Activated CD4-positive, alpha-beta T cell treated with anti-CD3 and anti-CD28 coated beads, Interleukin-2, Interleukin-4, amounts not matched to agents 100 ng/mL and 50 ng/mL, durations not matched to agents 16 hours and 8 hours (primary cell): ENCODE measurements at regions not wholly inside any gene's neighbourhood (a gene's known extent, or its start where the extent isn't known, plus 50 kb on each side); places are given as distances from the start of the nearest gene placed in this dataset.
"Not testable (repeated sequence)": the region's sequence is repeated elsewhere in the genome, so short reads cannot be mapped to it uniquely, and the experiment has no call there.

Experiments
- DNase-seq: peaks from one replicate; pipeline ENCODE4 v3.0.0-alpha.2; 2020; ENCODE audit warnings: low spot score

- DNase-seq: no peak
Measured at GRCh38 chr5:86427158-86427557, 190.6 kb upstream of the COX7C start.

- no peak for DNase-seq
Measured at GRCh38 chr5:86439593-86440110, 178.1 kb upstream of the COX7C start.

GRCh38 chr5:86442036-86442745 is 175.6 kb upstream of the COX7C start:
- DNase-seq: no peak

GRCh38 chr5:86447362-86447761 is 170.4 kb upstream of the COX7C start:
- no peak for DNase-seq

- no peak for DNase-seq
Measured at GRCh38 chr5:86452251-86452650, 165.5 kb upstream of the COX7C start.

GRCh38 chr5:86460519-86460918 is 157.2 kb upstream of the COX7C start:
- no peak for DNase-seq

GRCh38 chr5:86461169-86461956 is 156.4 kb upstream of the COX7C start:
- DNase-seq: no peak

GRCh38 chr5:86463339-86463738 is 154.4 kb upstream of the COX7C start:
- no peak for DNase-seq

- no peak for DNase-seq
Measured at GRCh38 chr5:86465052-86465838, 152.5 kb upstream of the COX7C start.

- DNase-seq: not testable (repeated sequence)
Measured at GRCh38 chr5:86466721-86467120, 151.0 kb upstream of the COX7C start.

GRCh38 chr5:86482008-86482407 is 135.7 kb upstream of the COX7C start:
- DNase-seq: no peak

- no peak for DNase-seq
Measured at GRCh38 chr5:86493777-86494176, 124.0 kb upstream of the COX7C start.

- no peak for DNase-seq
Measured at GRCh38 chr5:86500947-86501346, 116.8 kb upstream of the COX7C start.

- DNase-seq: no peak
Measured at GRCh38 chr5:86507574-86507973, 110.2 kb upstream of the COX7C start.

GRCh38 chr5:86510330-86510915 is 107.3 kb upstream of the COX7C start:
- not testable (repeated sequence) for DNase-seq

GRCh38 chr5:86523718-86524117 is 94.0 kb upstream of the COX7C start:
- DNase-seq: no peak

- no peak for DNase-seq
Measured at GRCh38 chr5:86525622-86526021, 92.1 kb upstream of the COX7C start.

- no peak for DNase-seq
Measured at GRCh38 chr5:86526811-86527348, 90.9 kb upstream of the COX7C start.

- no peak for DNase-seq
Measured at GRCh38 chr5:86532429-86532828, 85.3 kb upstream of the COX7C start.

- DNase-seq: no peak
Measured at GRCh38 chr5:86536396-86536795, 81.3 kb upstream of the COX7C start.

- no peak for DNase-seq
Measured at GRCh38 chr5:86542532-86542931, 75.2 kb upstream of the COX7C start.

GRCh38 chr5:86546044-86546443 is 71.7 kb upstream of the COX7C start:
- DNase-seq: no peak
